WTC11 (cell line): ENCODE measurements at regions not wholly inside any gene's neighbourhood (a gene's known extent, or its start where the extent isn't known, plus 50 kb on each side); places are given as distances from the start of the nearest gene placed in this dataset.
A peak's percentile ranks its signal among the peaks of the same experiment; 100 is the strongest.
"Not testable (repeated sequence)": the region's sequence is repeated elsewhere in the genome, so short reads cannot be mapped to it uniquely, and the experiment has no call there.

Experiments used
- ATAC-seq: fragments of 200-7000 bp; cut with Tn5 transposase; 2 replicates; pipeline ENCODE4 v1.10.0; 2021; ENCODE audit warnings: mild to moderate bottlenecking, moderate library complexity
- CTCF ChIA-PET: fragments of 300-600 bp; sonication (Branson Sonifier 250); formaldehyde crosslinking; loops from one replicate; lab custom pipeline; 2021; ENCODE audit warnings: antibody characterized with exemption; lab: Charles Lee
- POLR2A ChIA-PET: fragments of 350-600 bp; sonication (Branson Sonifier 250); formaldehyde crosslinking; loops from one replicate; lab custom pipeline; 2021; ENCODE audit warnings: antibody characterized with exemption; lab: Charles Lee
- DNase-seq: peaks from one replicate; pipeline ENCODE4 v3.0.0; 2021; ENCODE audit warnings: low spot score
- H3K27ac Mint-ChIP-seq: 2 replicates; pipeline ENCODE4 v1.8.0; 2021; ENCODE audit warnings: mixed read lengths
- H3K27me3 Mint-ChIP-seq: 2 replicates; pipeline ENCODE4 v1.8.0; 2021; ENCODE audit warnings: low read depth, mild to moderate bottlenecking, moderate library complexity, mixed read lengths
- H3K36me3 Mint-ChIP-seq: 2 replicates; pipeline ENCODE4 v1.8.0; 2021; ENCODE audit warnings: mixed read lengths
- H3K4me1 Mint-ChIP-seq: 2 replicates; pipeline ENCODE4 v1.8.0; 2022; ENCODE audit warnings: mixed read lengths
- H3K4me3 Mint-ChIP-seq: 2 replicates; pipeline ENCODE4 v1.8.0; 2021; ENCODE audit warnings: mild to moderate bottlenecking, moderate library complexity, mixed read lengths
- H3K9me3 Mint-ChIP-seq: 2 replicates; pipeline ENCODE4 v1.8.0; 2021; ENCODE audit warnings: mixed read lengths
- AR ChIP-seq: fragments of 250-450 bp; sonication (Bioruptor Pico); IDR thresholded peaks from 2 replicates; pipeline ENCODE4 v1.9.0; 2021; ENCODE audit warnings: mild to moderate bottlenecking
- CTCF ChIP-seq: fragments of 200-600 bp; IDR thresholded peaks from 2 replicates; pipeline ENCODE4 v1.8.0; 2022; ENCODE audit warnings: antibody characterized with exemption
- ELF4 ChIP-seq: sonication (generic); formaldehyde crosslinking; IDR thresholded peaks from 2 replicates; pipeline ENCODE4 v1.8.1; 2022; ENCODE audit warnings: low read depth, mild to moderate bottlenecking, moderate library complexity, missing genetic modification reagents
- FOXK1 ChIP-seq: sonication (generic); formaldehyde crosslinking; IDR thresholded peaks from 2 replicates; pipeline ENCODE4 v1.8.0; 2022; ENCODE audit warnings: mild to moderate bottlenecking, moderate library complexity, missing genetic modification reagents
- HMGA2 ChIP-seq: fragments of 250-450 bp; sonication (Bioruptor Pico); IDR thresholded peaks from 2 replicates; pipeline ENCODE4 v1.4.0; 2021; ENCODE audit warnings: mild to moderate bottlenecking, moderate library complexity
- KAT7 ChIP-seq: sonication (generic); formaldehyde crosslinking; IDR thresholded peaks from 2 replicates; pipeline ENCODE4 v1.8.1; 2023; ENCODE audit warnings: missing genetic modification reagents, mild to moderate bottlenecking, borderline replicate concordance
- NFATC4 ChIP-seq: fragments of 250-450 bp; sonication (Bioruptor Pico); IDR thresholded peaks from 2 replicates; pipeline ENCODE4 v1.9.0; 2021; ENCODE audit warnings: mild to moderate bottlenecking
- NFE2L1 ChIP-seq: sonication (generic); formaldehyde crosslinking; IDR thresholded peaks from 2 replicates; pipeline ENCODE4 v1.8.1; 2023; ENCODE audit warnings: missing genetic modification reagents
- NR3C1 ChIP-seq: sonication (generic); formaldehyde crosslinking; conservative IDR thresholded peaks from 2 replicates; pipeline ENCODE4 v1.8.1; 2023; ENCODE audit warnings: low read depth, mild to moderate bottlenecking, missing genetic modification reagents
- OVOL2 ChIP-seq: fragments of 250-450 bp; sonication (Bioruptor Pico); IDR thresholded peaks from 2 replicates; pipeline ENCODE4 v1.9.0; 2021; ENCODE audit warnings: mild to moderate bottlenecking, borderline replicate concordance
- SP1 ChIP-seq: sonication (generic); formaldehyde crosslinking; conservative IDR thresholded peaks from 2 replicates; pipeline ENCODE4 v1.8.1; 2022; ENCODE audit warnings: missing genetic modification reagents
- TEAD1 ChIP-seq: sonication (generic); formaldehyde crosslinking; IDR thresholded peaks from 2 replicates; pipeline ENCODE4 v1.8.0; 2022; ENCODE audit warnings: mild to moderate bottlenecking, missing genetic modification reagents
- ZBTB21 ChIP-seq: sonication (generic); formaldehyde crosslinking; IDR thresholded peaks from 2 replicates; pipeline ENCODE4 v1.8.1; 2023; ENCODE audit warnings: mild to moderate bottlenecking, missing genetic modification reagents, borderline replicate concordance
- ZBTB43 ChIP-seq: sonication (generic); formaldehyde crosslinking; IDR thresholded peaks from 2 replicates; pipeline ENCODE4 v1.8.1; 2023; ENCODE audit warnings: mild to moderate bottlenecking, missing genetic modification reagents
- ZNF121 ChIP-seq: sonication (generic); formaldehyde crosslinking; IDR thresholded peaks from 2 replicates; pipeline ENCODE4 v1.8.0; 2023; ENCODE audit warnings: missing genetic modification reagents
- ZNF138 ChIP-seq: sonication (generic); formaldehyde crosslinking; conservative IDR thresholded peaks from 2 replicates; pipeline ENCODE4 v1.8.1; 2022; ENCODE audit warnings: mild to moderate bottlenecking, moderate library complexity, missing genetic modification reagents
- ZNF396 ChIP-seq: fragments of 250-450 bp; sonication (Bioruptor Pico); IDR thresholded peaks from 2 replicates; pipeline ENCODE4 v1.8.0; 2021; ENCODE audit warnings: mild to moderate bottlenecking, moderate library complexity, borderline replicate concordance
- ZNF532 ChIP-seq: fragments of 250-450 bp; sonication (Bioruptor Pico); IDR thresholded peaks from 2 replicates; pipeline ENCODE4 v1.9.0; 2021; ENCODE audit warnings: mild to moderate bottlenecking, borderline replicate concordance

- Mint-ChIP-seq H3K9me3 (peaks cover 18% of the 10 kb centered on the region), H3K4me1 (peaks cover 43% of the 10 kb centered on the region), H3K27me3 (peaks cover 3% of the 10 kb centered on the region; the same call in 1 of the 2 replicates), H3K4me3 (no peak overlapping the region), H3K27ac (no peak overlapping the region), H3K36me3 (peaks cover 39% of the 10 kb centered on the region)
- ChIA-PET POLR2A (no interaction called here), CTCF (no interaction called here)
- DNase-seq, result no peak
- no peak for ATAC-seq
- TF ChIP-seq OVOL2 (CRISPR knock-in tag) (no peak), KAT7 (CRISPR knock-in tag) (no peak), FOXK1 (CRISPR knock-in tag) (no peak), HMGA2 (no peak), CTCF (no peak), NR3C1 (no peak), ZNF121 (no peak), ZBTB43 (no peak), ELF4 (CRISPR knock-in tag) (no peak), ZNF396 (no peak), ZBTB21 (no peak), ZNF138 (no peak), NFE2L1 (CRISPR knock-in tag) (no peak), NFATC4 (CRISPR knock-in tag) (no peak)
Measured at GRCh38 chr5:124502551-124502950, 243.9 kb downstream of the ZNF608 start.

- POLR2A ChIA-PET, DNase-seq, CTCF ChIA-PET, H3K27ac Mint-ChIP-seq, ATAC-seq, H3K27me3 Mint-ChIP-seq: not testable (repeated sequence)
- Mint-ChIP-seq H3K9me3 (peaks cover 30% of the 10 kb centered on the region), H3K36me3 (peaks cover 53% of the 10 kb centered on the region), H3K4me3 (peak overlapping the region; percentile 61), H3K4me1 (peaks cover 49% of the 10 kb centered on the region)
Measured at GRCh38 chr5:124499818-124500217, 246.6 kb downstream of the ZNF608 start.

- DNase-seq, H3K27me3 Mint-ChIP-seq, POLR2A ChIA-PET, ATAC-seq, CTCF ChIA-PET: not testable (repeated sequence)
- peaks cover 63% of the 10 kb centered on the region for H3K36me3 Mint-ChIP-seq
- peak overlapping the region; percentile 72 for H3K27ac Mint-ChIP-seq
- peak overlapping the region; percentile 61 for H3K4me3 Mint-ChIP-seq
- peaks cover 48% of the 10 kb centered on the region for H3K4me1 Mint-ChIP-seq
- TF ChIP-seq SP1 (CRISPR knock-in tag), result 0 out of 2 replicates have a peak, but pooled peaks have one; percentile 14
- TF ChIP-seq AR (CRISPR knock-in tag), result 0 out of 2 replicates have a peak, but pooled peaks have one; percentile 43
- 0 out of 2 replicates have a peak, but pooled peaks have one; percentile 12 for TF ChIP-seq ZNF532 (CRISPR knock-in tag)
- peak; percentile 89; the same call in 1 of the 2 replicates for TF ChIP-seq TEAD1 (CRISPR knock-in tag)
- peaks cover 42% of the 10 kb centered on the region for H3K9me3 Mint-ChIP-seq
Measured at GRCh38 chr5:124496968-124497367, 249.5 kb downstream of the ZNF608 start.
